T-cell (primary cell): ENCODE measurements at regions not wholly inside any gene's neighbourhood (a gene's known extent, or its start where the extent isn't known, plus 50 kb on each side); places are given as distances from the start of the nearest gene placed in this dataset.

Source experiments
- ATAC-seq, 4 experiments: fragments of 200-7000 bp in 3 of 4; fragments of 150-1000 bp in 1 of 4; cut with Tn5 transposase; replicated peaks in 1 of 4; 1 replicate in 3 of 4; 2 replicates in 1 of 4; pipeline ENCODE4 v1.10.0; 2021; ENCODE audit warnings: moderate library complexity in 3 of 4, mild to moderate bottlenecking in 2 of 4, moderate number of reproducible peaks in 1 of 4
- CTCF ChIA-PET, 2 donors: fragments of 300-600 bp; sonication (Branson Sonifier 250); formaldehyde crosslinking; loops; one replicate each; lab custom pipeline; 2022; ENCODE audit warnings: antibody characterized with exemption in 2 of 2; lab: Charles Lee
- POLR2A ChIA-PET, 2 donors: fragments of 300-600 bp; sonication (Branson Sonifier 250); formaldehyde crosslinking; loops; one replicate each; lab custom pipeline; 2022; ENCODE audit warnings: antibody characterized with exemption in 2 of 2; lab: Charles Lee
- DNase-seq, 35 experiments: peaks; one replicate each; pipeline versions ENCODE4 v3.0.0 to v3.0.0-alpha.2; 2013 to 2023
- H3K27ac ChIP-seq: one replicate; pipeline ENCODE4 v1.5.1; 2013; ENCODE audit warnings: low read length
- H3K27me3 ChIP-seq, 2 experiments: replicated peaks in 1 of 2; 1 replicate in 1 of 2; 2 replicates in 1 of 2; pipeline versions ENCODE4 v1.6.1 to v1.7.0; 2013; ENCODE audit warnings: low read length in 1 of 2, mixed read lengths in 1 of 2; ENCODE audit not compliant: control insufficient read depth in 2 of 2, insufficient read depth in 2 of 2; ENCODE audit errors: extremely low read depth in 1 of 2
- H3K36me3 ChIP-seq, 2 donors: 1 replicate in 1 of 2; 2 replicates in 1 of 2; pipeline versions ENCODE4 v1.6.1 to v1.7.0; 2013; ENCODE audit warnings: low read length in 1 of 2; ENCODE audit not compliant: control insufficient read depth in 2 of 2, insufficient read depth in 1 of 2; ENCODE audit errors: extremely low read depth in 1 of 2
- H3K4me1 ChIP-seq, 2 experiments: 1 replicate in 1 of 2; 2 replicates in 1 of 2; pipeline versions ENCODE4 v1.6.1 to v1.7.0; 2013; ENCODE audit warnings: low read length in 2 of 2, mixed read lengths in 1 of 2; ENCODE audit not compliant: insufficient read depth in 2 of 2, control insufficient read depth in 1 of 2; ENCODE audit errors: extremely low read depth in 1 of 2
- H3K4me3 ChIP-seq, 2 donors: 1 replicate in 1 of 2; 2 replicates in 1 of 2; pipeline versions ENCODE4 v1.5.1 to v1.7.0; 2013; ENCODE audit warnings: mild to moderate bottlenecking in 2 of 2, low read length in 1 of 2, moderate library complexity in 1 of 2; ENCODE audit not compliant: control insufficient read depth in 1 of 2; ENCODE audit errors: extremely low read depth in 1 of 2
- H3K9me3 ChIP-seq: 2 replicates; pipeline ENCODE4 v1.7.0; 2013
- H3K27ac Mint-ChIP-seq, 2 donors: one replicate each; pipeline ENCODE4 v1.8.0; 2020 to 2021; ENCODE audit warnings: mild to moderate bottlenecking in 2 of 2, mixed read lengths in 2 of 2
- H3K27me3 Mint-ChIP-seq, 2 donors: one replicate each; pipeline ENCODE4 v1.8.0; 2021 to 2022; ENCODE audit warnings: mixed read lengths in 2 of 2
- H3K36me3 Mint-ChIP-seq: one replicate; pipeline ENCODE4 v1.8.0; 2021; ENCODE audit warnings: mixed read lengths
- H3K4me1 Mint-ChIP-seq, 3 donors: one replicate each; pipeline ENCODE4 v1.8.0; 2020 to 2022; ENCODE audit warnings: mixed read lengths in 3 of 3, mild to moderate bottlenecking in 1 of 3
- H3K4me3 Mint-ChIP-seq, 3 donors: one replicate each; pipeline ENCODE4 v1.8.0; 2020 to 2022; ENCODE audit warnings: mild to moderate bottlenecking in 3 of 3, mixed read lengths in 3 of 3, moderate library complexity in 3 of 3
- H3K9me3 Mint-ChIP-seq, 3 donors: one replicate each; pipeline ENCODE4 v1.8.0; 2020 to 2022; ENCODE audit warnings: mixed read lengths in 3 of 3
- WGBS: methylation state at CpG from one replicate; pipeline ENCODE4 v1.1.5; 2013; ENCODE audit warnings: missing lambda C conversion rate; ENCODE audit not compliant: insufficient coverage; 5-methylcytosine and 5-hydroxymethylcytosine counted together

DNA sequence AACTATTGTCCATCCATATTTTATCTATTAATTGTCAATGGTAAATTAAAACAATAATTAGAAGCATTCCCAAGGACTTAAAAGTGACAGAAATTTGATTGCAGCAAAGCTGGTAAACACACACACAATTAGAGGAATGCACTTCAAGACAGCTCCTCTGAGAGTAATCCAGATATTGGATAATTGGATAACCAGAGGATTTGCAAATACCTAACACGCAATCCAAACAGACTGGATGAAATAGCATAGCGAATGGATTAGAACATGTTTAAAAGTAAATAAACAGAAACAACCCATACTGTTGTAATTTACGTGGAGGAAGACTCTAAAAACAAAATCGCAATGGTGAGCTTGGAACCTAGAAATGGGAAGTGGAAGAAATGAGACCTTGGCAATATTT, 239.8 kb downstream of the METTL4 start:
- ChIA-PET POLR2A (interaction anchor here in 1 of 2 donors (0.7 kb wide), 1 partner anchor 121 kb away, joined by 3 read pairs; no protein-coding TSS in a partner anchor), CTCF (no interaction called here)
- WGBS, result no CpG with 5 or more reads among the region's 4 CpGs
- Mint-ChIP-seq H3K4me3 (no peak overlapping the region), H3K9me3 (no peaks in the 10 kb centered on the region), H3K27me3 (peaks cover 18 to 27% of the 10 kb centered on the region in 2 donors), H3K27ac (no peak overlapping the region), H3K36me3 (no peaks in the 10 kb centered on the region), H3K4me1 (no peaks in the 10 kb centered on the region)
- Histone ChIP-seq H3K27ac (no peak overlapping the region), H3K27me3 (peaks cover 0 to 11% of the 10 kb centered on the region in 2 experiments), H3K9me3 (no peaks in the 10 kb centered on the region), H3K36me3 (no peaks in the 10 kb centered on the region), H3K4me1 (no peaks in the 10 kb centered on the region), H3K4me3 (no peak overlapping the region)
- DNase-seq (no peak), ATAC-seq (no peak)

DNA sequence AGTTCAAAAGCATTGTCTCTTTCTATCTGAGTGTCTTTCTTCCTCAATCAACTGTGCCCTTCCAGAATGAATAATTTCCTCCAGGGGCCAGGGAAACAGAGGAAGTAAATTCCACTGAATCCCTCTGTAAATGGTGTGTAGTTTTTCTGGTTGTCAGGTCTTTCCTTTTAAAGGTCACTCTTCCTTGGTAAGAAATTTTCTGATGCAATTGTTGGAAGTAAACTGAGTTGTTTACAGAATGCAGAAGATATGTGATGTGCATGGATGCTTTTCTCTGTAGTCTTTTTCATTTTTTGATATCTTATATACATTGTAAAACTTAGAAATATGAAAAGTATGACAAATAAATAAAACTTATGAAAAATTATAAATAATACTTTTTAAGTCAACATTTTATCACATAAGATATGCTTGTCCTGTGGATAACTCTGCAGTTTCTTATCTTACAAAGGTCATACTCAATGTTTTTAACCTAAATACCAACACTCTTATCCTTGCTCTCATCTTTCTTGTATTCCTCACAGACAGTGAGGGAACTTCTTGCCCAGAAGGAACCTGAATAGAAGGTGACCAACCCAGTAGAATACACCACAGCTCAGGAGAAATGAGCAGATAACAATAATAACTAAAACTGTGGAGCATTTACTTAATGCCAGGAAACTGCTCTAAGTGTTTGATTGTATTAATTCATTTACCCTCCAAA, 234.5 kb downstream of the METTL4 start:
- no peaks in the 10 kb centered on the region for H3K9me3 ChIP-seq
- ATAC-seq (no peak), DNase-seq (no peak)
- H3K27ac Mint-ChIP-seq, result no peak overlapping the region
- H3K4me1 Mint-ChIP-seq, result no peaks in the 10 kb centered on the region
- no peaks in the 10 kb centered on the region for H3K9me3 Mint-ChIP-seq
- H3K27me3 Mint-ChIP-seq, result peaks cover 18 to 19% of the 10 kb centered on the region in 2 donors
- no peaks in the 10 kb centered on the region for H3K36me3 Mint-ChIP-seq
- no peak overlapping the region for H3K4me3 Mint-ChIP-seq
- H3K4me1 ChIP-seq, result no peaks in the 10 kb centered on the region
- H3K4me3 ChIP-seq, result no peak overlapping the region
- ChIA-PET CTCF (interaction anchor here (1.0 to 3.7 kb wide), 6 partner anchors 8 to 211 kb away, joined by 3 to 21 read pairs (median 6); no protein-coding TSS in a partner anchor), POLR2A (no interaction called here)
- no peak overlapping the region for H3K27ac ChIP-seq
- H3K27me3 ChIP-seq, result peaks cover 0 to 3% of the 10 kb centered on the region in 2 experiments
- no peaks in the 10 kb centered on the region for H3K36me3 ChIP-seq

DNA sequence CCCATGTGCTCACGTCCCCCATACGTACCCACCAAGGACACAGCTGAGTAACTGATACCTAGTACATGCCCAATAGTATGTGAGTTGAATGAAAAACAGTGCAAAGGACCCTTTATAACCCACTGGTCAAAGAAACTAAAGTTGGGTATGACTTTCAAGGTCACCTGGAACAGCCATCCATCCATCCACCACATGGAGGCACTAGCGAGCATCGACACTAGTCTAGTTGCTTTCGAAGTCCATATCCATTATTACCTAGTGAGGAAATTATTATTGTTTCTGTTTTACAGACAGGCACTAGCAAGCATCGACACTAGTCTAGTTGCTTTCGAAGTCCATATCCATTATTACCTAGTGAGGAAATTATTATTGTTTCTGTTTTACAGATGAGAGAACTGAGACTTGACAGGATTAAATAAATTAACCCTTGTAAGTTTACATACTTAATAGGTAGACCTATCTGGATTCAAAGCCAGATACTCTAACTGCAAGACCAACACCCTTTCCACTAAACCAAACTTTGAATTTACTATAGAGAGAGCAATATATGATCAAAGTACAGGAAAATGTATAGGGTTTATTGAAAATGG, 233.7 kb downstream of the METTL4 start:
- POLR2A ChIA-PET, result no interaction called here
- peaks cover 0 to 3% of the 10 kb centered on the region in 2 experiments for H3K27me3 ChIP-seq

DNA sequence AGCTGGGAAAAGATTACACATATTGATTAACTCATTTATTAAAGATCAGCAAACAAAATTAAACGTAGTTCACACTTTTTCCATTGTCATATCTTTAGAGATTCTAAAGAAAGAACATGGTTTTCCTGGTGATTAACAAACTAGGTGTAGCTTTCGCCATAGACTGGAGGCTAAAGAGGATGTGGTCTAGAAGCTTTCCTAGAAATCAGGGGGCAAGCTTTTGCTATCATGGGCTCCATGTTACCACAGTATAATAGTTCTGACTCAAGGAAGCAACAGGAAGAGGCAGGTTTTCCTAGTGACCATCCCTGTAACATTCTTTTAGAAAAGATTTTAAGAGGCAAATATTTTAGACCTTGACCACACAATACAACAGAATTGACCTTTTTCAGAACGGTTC, 232.7 kb downstream of the METTL4 start:
- Histone ChIP-seq H3K4me3 (no peak overlapping the region), H3K36me3 (no peaks in the 10 kb centered on the region), H3K27ac (no peak overlapping the region), H3K4me1 (no peaks in the 10 kb centered on the region), H3K9me3 (no peaks in the 10 kb centered on the region), H3K27me3 (peaks cover 0 to 2% of the 10 kb centered on the region in 2 experiments)
- Mint-ChIP-seq H3K27ac (no peak overlapping the region), H3K36me3 (no peaks in the 10 kb centered on the region), H3K4me3 (no peak overlapping the region), H3K9me3 (no peaks in the 10 kb centered on the region), H3K27me3 (peaks cover 19% of the 10 kb centered on the region in 2 donors), H3K4me1 (no peaks in the 10 kb centered on the region)
- ChIA-PET CTCF (interaction anchor here (0.7 to 3.7 kb wide), 3 partner anchors 180 to 209 kb away, joined by 4 to 21 read pairs (median 6); no protein-coding TSS in a partner anchor), POLR2A (no interaction called here)
- WGBS, result 0% methylated on average over 1 of the region's 3 CpGs
- no peak for ATAC-seq
- no peak for DNase-seq

More for the DNA sequence above, 233.7 kb downstream of the METTL4 start:
- no peak for ATAC-seq
- CTCF ChIA-PET, result interaction anchor here (1.0 to 3.7 kb wide), 5 partner anchors 9 to 210 kb away, joined by 3 to 21 read pairs (median 5); no protein-coding TSS in a partner anchor
- no peak overlapping the region for H3K27ac Mint-ChIP-seq
- no peaks in the 10 kb centered on the region for H3K36me3 ChIP-seq
- no peaks in the 10 kb centered on the region for H3K9me3 ChIP-seq
- no peaks in the 10 kb centered on the region for H3K9me3 Mint-ChIP-seq
- H3K36me3 Mint-ChIP-seq, result no peaks in the 10 kb centered on the region
- DNase-seq, result peak in 28 of 35 experiments; percentile 6 to 62 (median 26)
- no peaks in the 10 kb centered on the region for H3K4me1 ChIP-seq
- H3K4me1 Mint-ChIP-seq, result no peaks in the 10 kb centered on the region
- no peak overlapping the region for H3K27ac ChIP-seq
- no peak overlapping the region for H3K4me3 Mint-ChIP-seq
- no CpG with 5 or more reads among the region's 7 CpGs for WGBS
- peaks cover 19 to 22% of the 10 kb centered on the region in 2 donors for H3K27me3 Mint-ChIP-seq
- H3K4me3 ChIP-seq, result no peak overlapping the region

DNA sequence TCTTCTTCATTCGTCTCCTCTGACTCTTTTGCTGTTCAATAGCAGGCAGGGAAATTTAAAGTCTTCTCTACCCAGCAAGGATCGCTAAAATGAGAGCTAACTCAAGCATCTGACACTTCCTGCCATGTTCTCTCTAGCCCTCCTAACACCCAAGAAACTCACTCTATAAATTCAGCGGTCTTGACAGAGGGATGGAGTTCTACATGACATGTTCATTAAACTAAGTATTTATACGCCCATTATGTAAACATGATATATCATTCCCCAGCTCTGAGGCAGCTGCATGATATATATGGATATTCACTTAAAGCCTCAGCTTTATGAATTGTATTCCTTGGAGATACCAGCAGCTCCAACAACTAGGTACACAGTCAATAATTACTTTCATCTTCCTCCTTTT, 231.0 kb downstream of the METTL4 start:
- POLR2A ChIA-PET, result no interaction called here
- no peak overlapping the region for H3K4me3 ChIP-seq
- DNase-seq (no peak), ATAC-seq (no peak)
- WGBS, result 75% methylated on average over 2 of the region's 4 CpGs
- peaks cover 12 to 19% of the 10 kb centered on the region in 2 donors for H3K27me3 Mint-ChIP-seq
- no peaks in the 10 kb centered on the region for H3K27me3 ChIP-seq
- H3K4me1 ChIP-seq, result no peaks in the 10 kb centered on the region
- no peak overlapping the region for H3K27ac ChIP-seq
- no peaks in the 10 kb centered on the region for H3K9me3 Mint-ChIP-seq
- CTCF ChIA-PET, result no interaction called here
- no peaks in the 10 kb centered on the region for H3K36me3 ChIP-seq
- no peak overlapping the region for H3K4me3 Mint-ChIP-seq
- H3K4me1 Mint-ChIP-seq, result no peaks in the 10 kb centered on the region
- H3K27ac Mint-ChIP-seq, result no peak overlapping the region
- no peaks in the 10 kb centered on the region for H3K36me3 Mint-ChIP-seq
- no peaks in the 10 kb centered on the region for H3K9me3 ChIP-seq

DNA sequence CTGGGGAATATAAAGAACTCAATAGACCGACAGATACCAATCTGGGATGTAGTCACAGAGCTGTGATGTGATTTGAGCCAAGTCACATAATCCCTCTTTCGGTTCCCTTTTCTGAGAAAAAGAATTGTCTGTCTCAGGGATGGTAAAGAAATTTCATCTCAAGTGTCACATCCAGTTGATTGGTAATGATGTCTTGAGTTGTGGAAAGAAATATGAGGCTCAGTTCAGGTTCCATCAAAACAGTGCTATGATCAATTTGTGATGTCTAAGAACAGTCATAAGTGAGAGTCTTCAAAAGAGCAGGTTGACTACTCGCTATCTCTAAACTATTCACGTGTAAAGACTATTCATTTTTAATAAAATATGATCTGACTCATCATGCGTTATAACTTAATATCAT, 223.3 kb downstream of the METTL4 start:
- Histone ChIP-seq H3K27me3 (peaks cover 0 to 9% of the 10 kb centered on the region in 2 experiments), H3K4me1 (no peaks in the 10 kb centered on the region), H3K27ac (no peak overlapping the region), H3K9me3 (no peaks in the 10 kb centered on the region), H3K36me3 (no peaks in the 10 kb centered on the region), H3K4me3 (no peak overlapping the region)
- H3K9me3 Mint-ChIP-seq, result no peaks in the 10 kb centered on the region
- DNase-seq (no peak), ATAC-seq (no peak)
- no peaks in the 10 kb centered on the region for H3K36me3 Mint-ChIP-seq
- H3K4me1 Mint-ChIP-seq, result no peaks in the 10 kb centered on the region
- peaks cover 11 to 17% of the 10 kb centered on the region in 2 donors for H3K27me3 Mint-ChIP-seq
- CTCF ChIA-PET, result no interaction called here
- WGBS, result 86% methylated on average over 1 of the region's 5 CpGs
- H3K27ac Mint-ChIP-seq, result no peak overlapping the region
- no peak overlapping the region for H3K4me3 Mint-ChIP-seq
- POLR2A ChIA-PET, result no interaction called here
